PC-9 (cell line): ENCODE measurements at regions not wholly inside any gene's neighbourhood (a gene's known extent, or its start where the extent isn't known, plus 50 kb on each side); places are given as distances from the start of the nearest gene placed in this dataset.

Experiments used
- EZH2 ChIP-seq: fragments of 200-600 bp; sonication (generic); IDR thresholded peaks from 2 replicates; pipeline ENCODE4 v1.8.0; 2017; ENCODE audit warnings: antibody characterized with exemption, low read depth
- TF ChIP-seq, protein P1 (sequence below): fragments of 200-600 bp; sonication (generic); conservative IDR thresholded peaks from 2 replicates; pipeline ENCODE4 v1.6.1; 2017; ENCODE audit warnings: mixed run types, antibody characterized with exemption, mild to moderate bottlenecking, moderate library complexity

DNA sequence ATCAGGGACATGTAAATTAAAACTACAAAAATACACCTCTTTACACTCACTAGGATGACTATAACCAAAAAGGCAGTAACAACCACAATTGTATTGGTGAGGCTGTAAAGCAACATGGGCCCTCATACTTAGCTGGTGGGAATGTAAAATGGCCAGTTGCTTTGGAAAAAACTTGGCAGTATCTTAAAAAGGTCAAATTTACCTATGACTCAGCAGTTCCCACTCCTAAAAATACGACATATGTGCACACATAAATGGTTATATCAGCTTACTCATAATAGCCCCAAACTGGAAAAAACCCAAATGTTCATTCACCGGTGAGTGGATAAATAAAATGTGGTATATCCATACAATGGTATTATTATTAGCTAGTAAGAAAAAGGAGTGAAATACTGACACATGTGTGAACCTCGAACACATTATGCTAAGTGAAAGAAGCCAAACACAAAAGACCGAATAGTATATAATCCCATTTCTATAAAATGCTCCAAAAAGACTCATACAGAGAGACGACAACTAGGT is 391.4 kb downstream of the NPIPA8 start:
- TF ChIP-seq, protein P1, sequence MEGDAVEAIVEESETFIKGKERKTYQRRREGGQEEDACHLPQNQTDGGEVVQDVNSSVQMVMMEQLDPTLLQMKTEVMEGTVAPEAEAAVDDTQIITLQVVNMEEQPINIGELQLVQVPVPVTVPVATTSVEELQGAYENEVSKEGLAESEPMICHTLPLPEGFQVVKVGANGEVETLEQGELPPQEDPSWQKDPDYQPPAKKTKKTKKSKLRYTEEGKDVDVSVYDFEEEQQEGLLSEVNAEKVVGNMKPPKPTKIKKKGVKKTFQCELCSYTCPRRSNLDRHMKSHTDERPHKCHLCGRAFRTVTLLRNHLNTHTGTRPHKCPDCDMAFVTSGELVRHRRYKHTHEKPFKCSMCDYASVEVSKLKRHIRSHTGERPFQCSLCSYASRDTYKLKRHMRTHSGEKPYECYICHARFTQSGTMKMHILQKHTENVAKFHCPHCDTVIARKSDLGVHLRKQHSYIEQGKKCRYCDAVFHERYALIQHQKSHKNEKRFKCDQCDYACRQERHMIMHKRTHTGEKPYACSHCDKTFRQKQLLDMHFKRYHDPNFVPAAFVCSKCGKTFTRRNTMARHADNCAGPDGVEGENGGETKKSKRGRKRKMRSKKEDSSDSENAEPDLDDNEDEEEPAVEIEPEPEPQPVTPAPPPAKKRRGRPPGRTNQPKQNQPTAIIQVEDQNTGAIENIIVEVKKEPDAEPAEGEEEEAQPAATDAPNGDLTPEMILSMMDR: no peak
- TF ChIP-seq EZH2: no peak
